Liver (tissue), 8 donors: ENCODE measurements at regions not wholly inside any gene's neighbourhood (a gene's known extent, or its start where the extent isn't known, plus 50 kb on each side); places are given as distances from the start of the nearest gene placed in this dataset.
A peak's percentile ranks its signal among the peaks of the same experiment; 100 is the strongest.

ENCODE experiments used
- DNase-seq: peaks from one replicate; pipeline ENCODE4 v3.0.0-alpha.2; 2017; ENCODE audit warnings: low spot score
- H3K27ac ChIP-seq, 2 donors: one replicate each; pipeline ENCODE4 v1.7.0; 2013; ENCODE audit warnings: inconsistent platforms in 2 of 2, low read length in 2 of 2, control low read depth in 1 of 2, low read depth in 1 of 2, mild to moderate bottlenecking in 1 of 2
- H3K27me3 ChIP-seq, 4 donors: one replicate each; pipeline versions ENCODE4 v1.6.1 to v1.7.0; 2013; ENCODE audit warnings: low read length in 3 of 4, inconsistent platforms in 1 of 4, mild to moderate bottlenecking in 1 of 4, moderate library complexity in 1 of 4; ENCODE audit not compliant: control insufficient read depth in 4 of 4, insufficient read depth in 4 of 4
- H3K36me3 ChIP-seq, 4 donors: one replicate each; pipeline versions ENCODE4 v1.6.1 to v1.7.0; 2013; ENCODE audit warnings: low read length in 3 of 4, mild to moderate bottlenecking in 3 of 4, low read depth in 1 of 4, moderate library complexity in 1 of 4; ENCODE audit not compliant: control insufficient read depth in 4 of 4, insufficient read depth in 3 of 4
- H3K4me1 ChIP-seq, 4 donors: one replicate each; pipeline versions ENCODE4 v1.6.1 to v1.7.0; 2013; ENCODE audit warnings: low read length in 3 of 4, mild to moderate bottlenecking in 3 of 4, moderate library complexity in 1 of 4; ENCODE audit not compliant: control insufficient read depth in 4 of 4, insufficient read depth in 4 of 4
- H3K4me3 ChIP-seq, 3 donors: one replicate each; pipeline versions ENCODE4 v1.6.1 to v1.7.0; 2013; ENCODE audit warnings: low read length in 3 of 3, control low read depth in 1 of 3, low read depth in 1 of 3, mild to moderate bottlenecking in 1 of 3
- H3K9ac ChIP-seq, 2 donors: one replicate each; pipeline ENCODE4 v1.7.0; 2013; ENCODE audit warnings: low read length in 2 of 2, mild to moderate bottlenecking in 2 of 2, moderate library complexity in 2 of 2, control low read depth in 1 of 2, low read depth in 1 of 2
- H3K9me3 ChIP-seq, 4 donors: one replicate each; pipeline versions ENCODE4 v1.6.1 to v1.7.0; 2013; ENCODE audit warnings: low read length in 3 of 4; ENCODE audit not compliant: control insufficient read depth in 4 of 4
- ATF3 ChIP-seq: IDR thresholded peaks from 2 replicates; pipeline ENCODE4 v1.6.1; 2016; ENCODE audit warnings: antibody characterized with exemption
- EGR1 ChIP-seq, 2 donors: IDR thresholded peaks; 2 replicates each; pipeline ENCODE4 v1.6.1; 2016 to 2018; ENCODE audit warnings: antibody characterized with exemption in 2 of 2, low read depth in 2 of 2
- FOXA1 ChIP-seq: IDR thresholded peaks from 2 replicates; pipeline ENCODE4 v1.6.1; 2016; ENCODE audit warnings: antibody characterized with exemption
- FOXA2 ChIP-seq: IDR thresholded peaks from 2 replicates; pipeline ENCODE4 v1.6.1; 2016; ENCODE audit warnings: antibody characterized with exemption
- GABPA ChIP-seq, 2 donors: IDR thresholded peaks in 1 of 2; conservative IDR thresholded peaks in 1 of 2; 2 replicates each; pipeline ENCODE4 v1.6.1; 2016; ENCODE audit warnings: antibody characterized with exemption in 2 of 2, mild to moderate bottlenecking in 1 of 2, moderate library complexity in 1 of 2
- HNF4A ChIP-seq, 2 donors: conservative IDR thresholded peaks; 2 replicates each; pipeline ENCODE4 v1.6.1; 2016; ENCODE audit warnings: antibody characterized with exemption in 2 of 2, mild to moderate bottlenecking in 2 of 2
- HNF4G ChIP-seq: IDR thresholded peaks from 2 replicates; pipeline ENCODE4 v1.6.1; 2016; ENCODE audit warnings: antibody characterized with exemption
- JUND ChIP-seq, 2 donors: IDR thresholded peaks; 2 replicates each; pipeline ENCODE4 v1.6.1; 2016; ENCODE audit warnings: antibody characterized with exemption in 2 of 2
- MAX ChIP-seq: IDR thresholded peaks from 2 replicates; pipeline ENCODE4 v1.6.1; 2016; ENCODE audit warnings: antibody characterized with exemption
- NR2F2 ChIP-seq: IDR thresholded peaks from 2 replicates; pipeline ENCODE4 v1.6.1; 2016; ENCODE audit warnings: antibody characterized with exemption
- RAD21 ChIP-seq, 2 donors: IDR thresholded peaks; 2 replicates each; pipeline ENCODE4 v1.6.1; 2016; ENCODE audit warnings: antibody characterized with exemption in 2 of 2, mild to moderate bottlenecking in 2 of 2
- RXRA ChIP-seq, 2 donors: IDR thresholded peaks; 2 replicates each; pipeline ENCODE4 v1.6.1; 2017 to 2018; ENCODE audit warnings: antibody characterized with exemption in 2 of 2, mild to moderate bottlenecking in 1 of 2
- SP1 ChIP-seq: IDR thresholded peaks from 2 replicates; pipeline ENCODE4 v1.6.1; 2018; ENCODE audit warnings: antibody characterized with exemption, mild to moderate bottlenecking
- TAF1 ChIP-seq: conservative IDR thresholded peaks from 2 replicates; pipeline ENCODE4 v1.6.1; 2016; ENCODE audit warnings: antibody characterized with exemption, mild to moderate bottlenecking
- YY1 ChIP-seq: IDR thresholded peaks from 2 replicates; pipeline ENCODE4 v1.6.1; 2016; ENCODE audit warnings: antibody characterized with exemption, mild to moderate bottlenecking
- WGBS: extraction: QIAGEN DNeasy Blood & Tissue Kit; methylation state at CpG from one replicate; pipeline ENCODE4 v1.1.7; 2013; 5-methylcytosine and 5-hydroxymethylcytosine counted together
- TF ChIP-seq, protein P1 (sequence below): fragments of 150-350 bp; IDR thresholded peaks from 2 replicates; pipeline ENCODE4 v1.5.1; 2017; ENCODE audit warnings: improper control_type of control experiment, low read depth, low read length; ENCODE audit not compliant: missing input control
- TF ChIP-seq, protein P2 (sequence below): IDR thresholded peaks from 2 replicates; pipeline ENCODE4 v1.6.1; 2016; ENCODE audit warnings: antibody characterized with exemption
- TF ChIP-seq, protein P3 (sequence below): IDR thresholded peaks from 2 replicates; pipeline ENCODE4 v1.6.1; 2016; ENCODE audit warnings: antibody characterized with exemption, mild to moderate bottlenecking
- donor health status: healthy.
- donor health status: healthy.
- donor health status: healthy.
- donor health status: healthy.
- donor health status: healthy.

- Histone ChIP-seq H3K9ac (no peak overlapping the region), H3K36me3 (no peaks in the 10 kb centered on the region), H3K9me3 (peaks cover 0 to 2% (median 0%) of the 10 kb centered on the region in 4 donors), H3K27ac (no peak overlapping the region), H3K27me3 (no peaks in the 10 kb centered on the region), H3K4me1 (no peaks in the 10 kb centered on the region), H3K4me3 (no peak overlapping the region)
- no peak for DNase-seq
- WGBS, result 35% methylated on average over 3 of the region's 3 CpGs
- no peak for TF ChIP-seq ATF3
- no peak for TF ChIP-seq FOXA2
- peak; percentile 65 for TF ChIP-seq SP1
- no peak for TF ChIP-seq JUND (IDR thresholded peaks at IDR 0.05)
- no peak for TF ChIP-seq TAF1
- peak; percentile 69 to 76 for TF ChIP-seq HNF4A (conservative IDR thresholded peaks at IDR 0.05)
- no peak for TF ChIP-seq FOXA1
- no peak for TF ChIP-seq GABPA (IDR thresholded peaks at IDR 0.05 in 1 of 2, conservative IDR thresholded peaks at IDR 0.05 in 1 of 2)
- no peak for TF ChIP-seq NR2F2
- TF ChIP-seq, protein P1, sequence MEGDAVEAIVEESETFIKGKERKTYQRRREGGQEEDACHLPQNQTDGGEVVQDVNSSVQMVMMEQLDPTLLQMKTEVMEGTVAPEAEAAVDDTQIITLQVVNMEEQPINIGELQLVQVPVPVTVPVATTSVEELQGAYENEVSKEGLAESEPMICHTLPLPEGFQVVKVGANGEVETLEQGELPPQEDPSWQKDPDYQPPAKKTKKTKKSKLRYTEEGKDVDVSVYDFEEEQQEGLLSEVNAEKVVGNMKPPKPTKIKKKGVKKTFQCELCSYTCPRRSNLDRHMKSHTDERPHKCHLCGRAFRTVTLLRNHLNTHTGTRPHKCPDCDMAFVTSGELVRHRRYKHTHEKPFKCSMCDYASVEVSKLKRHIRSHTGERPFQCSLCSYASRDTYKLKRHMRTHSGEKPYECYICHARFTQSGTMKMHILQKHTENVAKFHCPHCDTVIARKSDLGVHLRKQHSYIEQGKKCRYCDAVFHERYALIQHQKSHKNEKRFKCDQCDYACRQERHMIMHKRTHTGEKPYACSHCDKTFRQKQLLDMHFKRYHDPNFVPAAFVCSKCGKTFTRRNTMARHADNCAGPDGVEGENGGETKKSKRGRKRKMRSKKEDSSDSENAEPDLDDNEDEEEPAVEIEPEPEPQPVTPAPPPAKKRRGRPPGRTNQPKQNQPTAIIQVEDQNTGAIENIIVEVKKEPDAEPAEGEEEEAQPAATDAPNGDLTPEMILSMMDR, result no peak
- TF ChIP-seq, protein P2, sequence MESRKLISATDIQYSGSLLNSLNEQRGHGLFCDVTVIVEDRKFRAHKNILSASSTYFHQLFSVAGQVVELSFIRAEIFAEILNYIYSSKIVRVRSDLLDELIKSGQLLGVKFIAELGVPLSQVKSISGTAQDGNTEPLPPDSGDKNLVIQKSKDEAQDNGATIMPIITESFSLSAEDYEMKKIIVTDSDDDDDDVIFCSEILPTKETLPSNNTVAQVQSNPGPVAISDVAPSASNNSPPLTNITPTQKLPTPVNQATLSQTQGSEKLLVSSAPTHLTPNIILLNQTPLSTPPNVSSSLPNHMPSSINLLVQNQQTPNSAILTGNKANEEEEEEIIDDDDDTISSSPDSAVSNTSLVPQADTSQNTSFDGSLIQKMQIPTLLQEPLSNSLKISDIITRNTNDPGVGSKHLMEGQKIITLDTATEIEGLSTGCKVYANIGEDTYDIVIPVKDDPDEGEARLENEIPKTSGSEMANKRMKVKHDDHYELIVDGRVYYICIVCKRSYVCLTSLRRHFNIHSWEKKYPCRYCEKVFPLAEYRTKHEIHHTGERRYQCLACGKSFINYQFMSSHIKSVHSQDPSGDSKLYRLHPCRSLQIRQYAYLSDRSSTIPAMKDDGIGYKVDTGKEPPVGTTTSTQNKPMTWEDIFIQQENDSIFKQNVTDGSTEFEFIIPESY, result no peak
- peak; percentile 46 for TF ChIP-seq MAX
- TF ChIP-seq, protein P3, sequence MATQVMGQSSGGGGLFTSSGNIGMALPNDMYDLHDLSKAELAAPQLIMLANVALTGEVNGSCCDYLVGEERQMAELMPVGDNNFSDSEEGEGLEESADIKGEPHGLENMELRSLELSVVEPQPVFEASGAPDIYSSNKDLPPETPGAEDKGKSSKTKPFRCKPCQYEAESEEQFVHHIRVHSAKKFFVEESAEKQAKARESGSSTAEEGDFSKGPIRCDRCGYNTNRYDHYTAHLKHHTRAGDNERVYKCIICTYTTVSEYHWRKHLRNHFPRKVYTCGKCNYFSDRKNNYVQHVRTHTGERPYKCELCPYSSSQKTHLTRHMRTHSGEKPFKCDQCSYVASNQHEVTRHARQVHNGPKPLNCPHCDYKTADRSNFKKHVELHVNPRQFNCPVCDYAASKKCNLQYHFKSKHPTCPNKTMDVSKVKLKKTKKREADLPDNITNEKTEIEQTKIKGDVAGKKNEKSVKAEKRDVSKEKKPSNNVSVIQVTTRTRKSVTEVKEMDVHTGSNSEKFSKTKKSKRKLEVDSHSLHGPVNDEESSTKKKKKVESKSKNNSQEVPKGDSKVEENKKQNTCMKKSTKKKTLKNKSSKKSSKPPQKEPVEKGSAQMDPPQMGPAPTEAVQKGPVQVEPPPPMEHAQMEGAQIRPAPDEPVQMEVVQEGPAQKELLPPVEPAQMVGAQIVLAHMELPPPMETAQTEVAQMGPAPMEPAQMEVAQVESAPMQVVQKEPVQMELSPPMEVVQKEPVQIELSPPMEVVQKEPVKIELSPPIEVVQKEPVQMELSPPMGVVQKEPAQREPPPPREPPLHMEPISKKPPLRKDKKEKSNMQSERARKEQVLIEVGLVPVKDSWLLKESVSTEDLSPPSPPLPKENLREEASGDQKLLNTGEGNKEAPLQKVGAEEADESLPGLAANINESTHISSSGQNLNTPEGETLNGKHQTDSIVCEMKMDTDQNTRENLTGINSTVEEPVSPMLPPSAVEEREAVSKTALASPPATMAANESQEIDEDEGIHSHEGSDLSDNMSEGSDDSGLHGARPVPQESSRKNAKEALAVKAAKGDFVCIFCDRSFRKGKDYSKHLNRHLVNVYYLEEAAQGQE, result no peak
- TF ChIP-seq RAD21 (IDR thresholded peaks at IDR 0.05), result peak in 1 of 2 donors; percentile 16
- no peak for TF ChIP-seq YY1
- no peak for TF ChIP-seq EGR1 (IDR thresholded peaks at IDR 0.05; ENCODE audit: low read depth in 2 of 2)
- TF ChIP-seq HNF4G, result peak; percentile 45
- no peak for TF ChIP-seq RXRA (IDR thresholded peaks at IDR 0.05)
Observed at GRCh38 chr3:72678380-72678779, 169.9 kb downstream of the SHQ1 start.
